ENCODE measurements at regions not wholly inside any gene's neighbourhood (a gene's known extent, or its start where the extent isn't known, plus 50 kb on each side); places are given as distances from the start of the nearest gene placed in this dataset.

DNA sequence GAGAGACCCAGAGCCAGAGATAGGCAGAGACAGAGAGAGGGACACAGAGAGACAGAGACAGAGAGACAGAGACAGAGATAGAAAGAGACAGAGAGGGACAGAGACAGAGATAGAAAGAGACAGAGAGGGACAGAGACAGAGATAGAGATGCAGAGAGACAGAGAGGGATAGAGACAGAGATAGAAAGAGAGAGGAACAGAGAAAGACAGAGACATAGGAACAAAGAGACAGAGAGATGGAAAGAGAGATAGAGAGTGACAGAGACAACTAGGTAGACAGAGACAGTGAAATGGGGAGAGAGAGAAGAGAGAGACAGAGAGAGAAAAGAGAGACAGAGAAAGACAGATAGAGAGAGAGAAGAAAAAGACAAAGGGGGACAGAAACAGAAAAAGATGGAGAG lies 165.4 kb upstream of the FOXQ1 start:
- Histone ChIP-seq H3K4me1 (ENCODE audit: low read length) (no peaks in the 10 kb centered on the region), H3K27ac (ENCODE audit: low read length) (no peak overlapping the region), H3K79me2 (ENCODE audit: low read length) (no peaks in the 10 kb centered on the region), H2AFZ (ENCODE audit: low read depth, low read length) (no peak overlapping the region), H3K9ac (ENCODE audit: low read length) (no peak overlapping the region), H3K9me3 (ENCODE audit: insufficient read depth, low read length) (no peaks in the 10 kb centered on the region), H3K36me3 (replicated peaks; ENCODE audit: low read depth, low read length) (no peaks in the 10 kb centered on the region), H3K4me3 (ENCODE audit: low read length) (no peak overlapping the region), H4K20me1 (ENCODE audit: insufficient read depth, low read length) (no peaks in the 10 kb centered on the region), H3K27me3 (ENCODE audit: low read depth, low read length) (no peaks in the 10 kb centered on the region), H3K4me2 (ENCODE audit: low read length) (no peak overlapping the region)
- TF ChIP-seq EZH2phosphoT487 (IDR thresholded peaks at IDR 0.05; ENCODE audit: low read depth) = no peak
- TF ChIP-seq CTCF (IDR thresholded peaks at IDR 0.05; ENCODE audit: low read depth, low read length) = no peak

- Histone ChIP-seq H3K9me3 (ENCODE audit: insufficient read depth, low read length) (no peaks in the 10 kb centered on the region), H3K79me2 (ENCODE audit: low read length) (no peaks in the 10 kb centered on the region), H3K36me3 (replicated peaks; ENCODE audit: low read depth, low read length) (no peaks in the 10 kb centered on the region), H3K4me2 (ENCODE audit: low read length) (no peak overlapping the region), H3K27me3 (ENCODE audit: low read depth, low read length) (no peaks in the 10 kb centered on the region), H3K27ac (ENCODE audit: low read length) (no peak overlapping the region), H3K4me3 (ENCODE audit: low read length) (no peak overlapping the region), H3K9ac (ENCODE audit: low read length) (no peak overlapping the region), H2AFZ (ENCODE audit: low read depth, low read length) (no peak overlapping the region), H3K4me1 (ENCODE audit: low read length) (no peaks in the 10 kb centered on the region), H4K20me1 (ENCODE audit: insufficient read depth, low read length) (no peaks in the 10 kb centered on the region)
- no peak for TF ChIP-seq EZH2phosphoT487 (IDR thresholded peaks at IDR 0.05; ENCODE audit: low read depth)
- TF ChIP-seq CTCF (IDR thresholded peaks at IDR 0.05; ENCODE audit: low read depth, low read length) = no peak
These were observed 166.1 kb upstream of the FOXQ1 start for GRCh38 chr6:1145768-1146218.

- Histone ChIP-seq H3K4me3 (ENCODE audit: low read length) (no peak overlapping the region), H2AFZ (ENCODE audit: low read depth, low read length) (no peak overlapping the region), H3K9me3 (ENCODE audit: insufficient read depth, low read length) (no peaks in the 10 kb centered on the region), H3K36me3 (replicated peaks; ENCODE audit: low read depth, low read length) (no peaks in the 10 kb centered on the region), H3K79me2 (ENCODE audit: low read length) (no peaks in the 10 kb centered on the region), H3K9ac (ENCODE audit: low read length) (no peak overlapping the region), H3K27ac (ENCODE audit: low read length) (no peak overlapping the region), H3K4me1 (ENCODE audit: low read length) (no peaks in the 10 kb centered on the region), H3K4me2 (ENCODE audit: low read length) (no peak overlapping the region), H4K20me1 (ENCODE audit: insufficient read depth, low read length) (no peaks in the 10 kb centered on the region), H3K27me3 (ENCODE audit: low read depth, low read length) (no peaks in the 10 kb centered on the region)
- TF ChIP-seq EZH2phosphoT487 (IDR thresholded peaks at IDR 0.05; ENCODE audit: low read depth) (no peak), CTCF (IDR thresholded peaks at IDR 0.05; ENCODE audit: low read depth, low read length) (no peak)
These were observed 166.8 kb upstream of the FOXQ1 start for GRCh38 chr6:1144842-1145767.

- no peak overlapping the region for H3K4me2 ChIP-seq (ENCODE audit: low read length)
- no peaks in the 10 kb centered on the region for H4K20me1 ChIP-seq (ENCODE audit: insufficient read depth, low read length)
- no peak overlapping the region for H3K27ac ChIP-seq (ENCODE audit: low read length)
These were observed 168.2 kb upstream of the FOXQ1 start for GRCh38 chr6:1143655-1144054.

More at GRCh38 chr6:1143655-1144054, 168.2 kb upstream of the FOXQ1 start:
- H3K4me3 ChIP-seq (ENCODE audit: low read length) = no peak overlapping the region
- H3K79me2 ChIP-seq (ENCODE audit: low read length) = no peaks in the 10 kb centered on the region
- no peaks in the 10 kb centered on the region for H3K9me3 ChIP-seq (ENCODE audit: insufficient read depth, low read length)
- no peaks in the 10 kb centered on the region for H3K36me3 ChIP-seq (replicated peaks; ENCODE audit: low read depth, low read length)
- H2AFZ ChIP-seq (ENCODE audit: low read depth, low read length) = no peak overlapping the region
- no peaks in the 10 kb centered on the region for H3K27me3 ChIP-seq (ENCODE audit: low read depth, low read length)
- H3K9ac ChIP-seq (ENCODE audit: low read length) = no peak overlapping the region
- no peaks in the 10 kb centered on the region for H3K4me1 ChIP-seq (ENCODE audit: low read length)
- no peak for TF ChIP-seq EZH2phosphoT487 (IDR thresholded peaks at IDR 0.05; ENCODE audit: low read depth)
- no peak for TF ChIP-seq CTCF (IDR thresholded peaks at IDR 0.05; ENCODE audit: low read depth, low read length)
